ENCODE measurements at regions not wholly inside any gene's neighbourhood (a gene's known extent, or its start where the extent isn't known, plus 50 kb on each side); places are given as distances from the start of the nearest gene placed in this dataset.

DNA sequence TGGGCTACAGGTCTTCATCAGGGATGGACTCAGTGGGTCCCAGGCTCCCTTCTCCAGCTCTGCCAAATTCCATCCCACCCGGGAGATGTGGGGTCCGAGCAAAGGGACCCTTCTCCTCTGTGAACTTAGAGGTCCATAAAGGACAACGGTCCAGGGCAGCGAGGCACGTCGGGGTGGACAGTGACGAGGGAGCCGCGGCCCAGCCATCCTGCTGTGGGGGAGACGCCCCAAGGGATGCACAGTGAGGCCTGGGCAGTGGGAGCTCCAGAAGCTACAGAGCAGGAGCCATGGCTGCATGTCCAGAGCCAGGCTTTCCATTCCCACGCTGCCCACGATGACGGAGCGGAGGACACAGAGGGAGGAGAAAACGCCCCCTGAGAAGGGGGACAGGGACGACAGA is 107.5 kb upstream of the PPP1R26 start:
- TF ChIP-seq, protein P1, sequence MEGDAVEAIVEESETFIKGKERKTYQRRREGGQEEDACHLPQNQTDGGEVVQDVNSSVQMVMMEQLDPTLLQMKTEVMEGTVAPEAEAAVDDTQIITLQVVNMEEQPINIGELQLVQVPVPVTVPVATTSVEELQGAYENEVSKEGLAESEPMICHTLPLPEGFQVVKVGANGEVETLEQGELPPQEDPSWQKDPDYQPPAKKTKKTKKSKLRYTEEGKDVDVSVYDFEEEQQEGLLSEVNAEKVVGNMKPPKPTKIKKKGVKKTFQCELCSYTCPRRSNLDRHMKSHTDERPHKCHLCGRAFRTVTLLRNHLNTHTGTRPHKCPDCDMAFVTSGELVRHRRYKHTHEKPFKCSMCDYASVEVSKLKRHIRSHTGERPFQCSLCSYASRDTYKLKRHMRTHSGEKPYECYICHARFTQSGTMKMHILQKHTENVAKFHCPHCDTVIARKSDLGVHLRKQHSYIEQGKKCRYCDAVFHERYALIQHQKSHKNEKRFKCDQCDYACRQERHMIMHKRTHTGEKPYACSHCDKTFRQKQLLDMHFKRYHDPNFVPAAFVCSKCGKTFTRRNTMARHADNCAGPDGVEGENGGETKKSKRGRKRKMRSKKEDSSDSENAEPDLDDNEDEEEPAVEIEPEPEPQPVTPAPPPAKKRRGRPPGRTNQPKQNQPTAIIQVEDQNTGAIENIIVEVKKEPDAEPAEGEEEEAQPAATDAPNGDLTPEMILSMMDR (IDR thresholded peaks at IDR 0.05) = no peak
- TF ChIP-seq POLR2A (IDR thresholded peaks at IDR 0.05) = no peak
